ENCODE measurements at regions not wholly inside any gene's neighbourhood (a gene's known extent, or its start where the extent isn't known, plus 50 kb on each side); places are given as distances from the start of the nearest gene placed in this dataset.

DNA sequence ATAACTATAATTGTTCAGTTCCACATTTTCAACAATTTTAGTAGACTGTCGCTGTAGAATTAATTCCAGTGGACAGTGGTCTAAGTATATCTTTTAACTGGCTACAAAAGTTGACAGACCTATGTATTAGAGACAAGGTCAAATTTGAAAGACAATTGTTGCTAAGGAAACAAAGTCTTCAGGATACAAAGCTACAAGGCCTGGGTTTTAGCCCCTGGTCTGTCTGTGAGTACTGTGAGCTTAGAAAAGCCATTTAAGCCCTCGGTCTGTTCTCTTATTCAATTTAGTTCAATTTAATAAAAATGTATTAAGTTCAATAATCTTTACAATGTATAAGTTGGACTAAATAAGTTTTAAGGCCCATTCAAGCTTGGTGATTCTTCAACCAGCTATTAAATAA lies 352.5 kb downstream of the HDGFL1 start:
- TF ChIP-seq, protein P1, sequence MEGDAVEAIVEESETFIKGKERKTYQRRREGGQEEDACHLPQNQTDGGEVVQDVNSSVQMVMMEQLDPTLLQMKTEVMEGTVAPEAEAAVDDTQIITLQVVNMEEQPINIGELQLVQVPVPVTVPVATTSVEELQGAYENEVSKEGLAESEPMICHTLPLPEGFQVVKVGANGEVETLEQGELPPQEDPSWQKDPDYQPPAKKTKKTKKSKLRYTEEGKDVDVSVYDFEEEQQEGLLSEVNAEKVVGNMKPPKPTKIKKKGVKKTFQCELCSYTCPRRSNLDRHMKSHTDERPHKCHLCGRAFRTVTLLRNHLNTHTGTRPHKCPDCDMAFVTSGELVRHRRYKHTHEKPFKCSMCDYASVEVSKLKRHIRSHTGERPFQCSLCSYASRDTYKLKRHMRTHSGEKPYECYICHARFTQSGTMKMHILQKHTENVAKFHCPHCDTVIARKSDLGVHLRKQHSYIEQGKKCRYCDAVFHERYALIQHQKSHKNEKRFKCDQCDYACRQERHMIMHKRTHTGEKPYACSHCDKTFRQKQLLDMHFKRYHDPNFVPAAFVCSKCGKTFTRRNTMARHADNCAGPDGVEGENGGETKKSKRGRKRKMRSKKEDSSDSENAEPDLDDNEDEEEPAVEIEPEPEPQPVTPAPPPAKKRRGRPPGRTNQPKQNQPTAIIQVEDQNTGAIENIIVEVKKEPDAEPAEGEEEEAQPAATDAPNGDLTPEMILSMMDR (conservative IDR thresholded peaks at IDR 0.05 in 1 of 2, IDR thresholded peaks at IDR 0.05 in 1 of 2; ENCODE audit: low read depth in 1 of 2, low read length in 2 of 2): no peak
- TF ChIP-seq EZH2 (IDR thresholded peaks at IDR 0.05; ENCODE audit: low read length, missing control alignments): no peak
